ENCODE measurements at regions not wholly inside any gene's neighbourhood (a gene's known extent, or its start where the extent isn't known, plus 50 kb on each side); places are given as distances from the start of the nearest gene placed in this dataset.

- no peak for TF ChIP-seq CTCF (IDR thresholded peaks at IDR 0.05)
- no peak for TF ChIP-seq POLR2A (IDR thresholded peaks at IDR 0.05; ENCODE audit: low read depth)
- no peak for TF ChIP-seq POLR2AphosphoS5 (IDR thresholded peaks at IDR 0.05)
- TF ChIP-seq EP300 (IDR thresholded peaks at IDR 0.05): no peak
Measured at GRCh38 chr22:45099961-45100360, 63.8 kb upstream of the NUP50 start.
